Loucy (cell line): ENCODE measurements at regions not wholly inside any gene's neighbourhood (a gene's known extent, or its start where the extent isn't known, plus 50 kb on each side); places are given as distances from the start of the nearest gene placed in this dataset.

Experiments used
- H2AFZ ChIP-seq: fragments of 200-600 bp; sonication (generic); 2 replicates; pipeline ENCODE4 v1.6.0; 2016; ENCODE audit warnings: antibody characterized with exemption, mild to moderate bottlenecking, low read length, moderate library complexity
- H3F3A ChIP-seq: fragments of 200-600 bp; 2 replicates; pipeline ENCODE4 v1.6.0; 2016; ENCODE audit warnings: antibody characterized with exemption, low read depth, mild to moderate bottlenecking
- H3K27me3 ChIP-seq: fragments of 200-600 bp; sonication (generic); 2 replicates; pipeline ENCODE4 v1.6.1; 2014; ENCODE audit warnings: low read length, mild to moderate bottlenecking; ENCODE audit not compliant: insufficient read depth, poor library complexity, severe bottlenecking
- H3K36me3 ChIP-seq: fragments of 200-600 bp; sonication (generic); 2 replicates; pipeline ENCODE4 v1.6.1; 2016; ENCODE audit warnings: low read length; ENCODE audit not compliant: insufficient read depth
- H3K4me1 ChIP-seq: fragments of 200-600 bp; sonication (generic); 2 replicates; pipeline ENCODE4 v1.5.1; 2014; ENCODE audit warnings: low read length, mild to moderate bottlenecking; ENCODE audit not compliant: insufficient read depth, poor library complexity, severe bottlenecking
- H3K4me2 ChIP-seq: fragments of 200-600 bp; sonication (generic); 2 replicates; pipeline ENCODE4 v1.6.0; 2014; ENCODE audit warnings: antibody characterized with exemption, low read length, low read depth, mild to moderate bottlenecking; ENCODE audit not compliant: poor library complexity, severe bottlenecking
- H3K4me3 ChIP-seq: fragments of 200-600 bp; sonication (generic); 2 replicates; pipeline ENCODE4 v1.5.1; 2014; ENCODE audit warnings: low read length, mild to moderate bottlenecking, mixed read lengths; ENCODE audit not compliant: poor library complexity, severe bottlenecking
- H3K79me2 ChIP-seq: fragments of 200-600 bp; sonication (generic); 2 replicates; pipeline ENCODE4 v1.6.1; 2014; ENCODE audit warnings: low read length; ENCODE audit not compliant: insufficient read depth
- H3K9ac ChIP-seq: fragments of 200-600 bp; sonication (generic); 2 replicates; pipeline ENCODE4 v1.6.0; 2014; ENCODE audit warnings: mild to moderate bottlenecking, low read depth, low read length, moderate library complexity; ENCODE audit not compliant: poor library complexity, severe bottlenecking
- H3K9me2 ChIP-seq: fragments of 200-600 bp; sonication (generic); replicated peaks from 2 replicates; pipeline ENCODE4 v1.6.1; 2016; ENCODE audit warnings: low read depth, low read length, mixed read lengths
- H3K9me3 ChIP-seq: fragments of 200-600 bp; sonication (generic); 2 replicates; pipeline ENCODE4 v1.6.1; 2014; ENCODE audit warnings: mild to moderate bottlenecking, antibody characterized with exemption, low read length, low read depth; ENCODE audit not compliant: insufficient read depth
- H4K20me1 ChIP-seq: fragments of 200-600 bp; sonication (generic); 2 replicates; pipeline ENCODE4 v1.6.0; 2014; ENCODE audit warnings: antibody characterized with exemption, low read length, mild to moderate bottlenecking; ENCODE audit not compliant: insufficient read depth, poor library complexity, severe bottlenecking
- CTCF ChIP-seq: fragments of 200-600 bp; sonication (generic); conservative IDR thresholded peaks from 2 replicates; pipeline ENCODE4 v1.5.1; 2014; ENCODE audit warnings: mild to moderate bottlenecking, antibody characterized with exemption, low read length
- EZH2phosphoT487 ChIP-seq: fragments of 200-600 bp; IDR thresholded peaks from 2 replicates; pipeline ENCODE4 v1.6.1; 2018; ENCODE audit warnings: antibody characterized with exemption, mild to moderate bottlenecking, moderate library complexity, borderline replicate concordance

- Histone ChIP-seq H3K9me2 (no peaks in the 10 kb centered on the region), H3K9me3 (no peaks in the 10 kb centered on the region), H3K27me3 (no peaks in the 10 kb centered on the region), H3K9ac (no peak overlapping the region), H3K36me3 (no peaks in the 10 kb centered on the region), H3K79me2 (no peaks in the 10 kb centered on the region), H4K20me1 (no peaks in the 10 kb centered on the region), H2AFZ (no peak overlapping the region), H3K4me1 (no peaks in the 10 kb centered on the region), H3K4me2 (no peak overlapping the region), H3K4me3 (no peak overlapping the region), H3F3A (no peaks in the 10 kb centered on the region)
- no peak for TF ChIP-seq CTCF
- no peak for TF ChIP-seq EZH2phosphoT487
Observed at GRCh38 chr5:120150770-120151169, 313.3 kb upstream of the PRR16 start.

- no peaks in the 10 kb centered on the region for H4K20me1 ChIP-seq
- no peak overlapping the region for H3K9ac ChIP-seq
- H3K36me3 ChIP-seq: no peaks in the 10 kb centered on the region
- no peaks in the 10 kb centered on the region for H3K4me1 ChIP-seq
- no peak overlapping the region for H3K4me2 ChIP-seq
- no peaks in the 10 kb centered on the region for H3F3A ChIP-seq
- H2AFZ ChIP-seq: no peak overlapping the region
- TF ChIP-seq EZH2phosphoT487 (no peak), CTCF (no peak)
- no peaks in the 10 kb centered on the region for H3K79me2 ChIP-seq
- no peaks in the 10 kb centered on the region for H3K9me2 ChIP-seq
- no peaks in the 10 kb centered on the region for H3K27me3 ChIP-seq
- no peaks in the 10 kb centered on the region for H3K9me3 ChIP-seq
- H3K4me3 ChIP-seq: no peak overlapping the region
Observed at GRCh38 chr5:120151181-120151580, 312.9 kb upstream of the PRR16 start.

- Histone ChIP-seq H4K20me1 (no peaks in the 10 kb centered on the region), H3F3A (no peaks in the 10 kb centered on the region), H3K36me3 (no peaks in the 10 kb centered on the region), H3K4me2 (no peak overlapping the region), H3K9me2 (no peaks in the 10 kb centered on the region), H3K9me3 (no peaks in the 10 kb centered on the region), H3K79me2 (no peaks in the 10 kb centered on the region), H3K4me3 (no peak overlapping the region), H3K9ac (no peak overlapping the region), H3K4me1 (no peaks in the 10 kb centered on the region), H3K27me3 (no peaks in the 10 kb centered on the region), H2AFZ (no peak overlapping the region)
- TF ChIP-seq CTCF: no peak
- TF ChIP-seq EZH2phosphoT487: no peak
Observed at GRCh38 chr5:120151825-120152224, 312.3 kb upstream of the PRR16 start.
